ENCODE measurements at regions not wholly inside any gene's neighbourhood (a gene's known extent, or its start where the extent isn't known, plus 50 kb on each side); places are given as distances from the start of the nearest gene placed in this dataset.

GRCh38 chr18:10370716-10371115 lies 83.7 kb upstream of the APCDD1 start:
- no peak overlapping the region for H3K27ac Mint-ChIP-seq
- no peak for DNase-seq
- no peak for TF ChIP-seq CTCF (IDR thresholded peaks at IDR 0.05)
- peaks cover 6% of the 10 kb centered on the region for H3K27me3 Mint-ChIP-seq (ENCODE audit: insufficient read depth)
- no peak overlapping the region for H3K4me3 Mint-ChIP-seq
- no peaks in the 10 kb centered on the region for H3K36me3 Mint-ChIP-seq (ENCODE audit: low read depth)
- H3K4me1 Mint-ChIP-seq (ENCODE audit: low read depth) = peaks cover 42% of the 10 kb centered on the region
- H3K9me3 Mint-ChIP-seq = no peaks in the 10 kb centered on the region

GRCh38 chr18:10371165-10371564 lies 83.3 kb upstream of the APCDD1 start:
- no peak overlapping the region for H3K27ac Mint-ChIP-seq
- no peak overlapping the region for H3K4me3 Mint-ChIP-seq
- DNase-seq = no peak
- H3K4me1 Mint-ChIP-seq (ENCODE audit: low read depth) = peaks cover 46% of the 10 kb centered on the region
- no peaks in the 10 kb centered on the region for H3K9me3 Mint-ChIP-seq
- no peaks in the 10 kb centered on the region for H3K36me3 Mint-ChIP-seq (ENCODE audit: low read depth)
- no peak for TF ChIP-seq CTCF (IDR thresholded peaks at IDR 0.05)
- H3K27me3 Mint-ChIP-seq (ENCODE audit: insufficient read depth) = peaks cover 7% of the 10 kb centered on the region

GRCh38 chr18:10374195-10374594 lies 80.2 kb upstream of the APCDD1 start:
- H3K4me1 Mint-ChIP-seq (ENCODE audit: low read depth) = peaks cover 62% of the 10 kb centered on the region
- H3K4me3 Mint-ChIP-seq = no peak overlapping the region
- peaks cover 7% of the 10 kb centered on the region for H3K27me3 Mint-ChIP-seq (ENCODE audit: insufficient read depth)
- DNase-seq = no peak
- no peaks in the 10 kb centered on the region for H3K9me3 Mint-ChIP-seq
- TF ChIP-seq CTCF (IDR thresholded peaks at IDR 0.05) = no peak
- H3K27ac Mint-ChIP-seq = peak overlapping the region; percentile 89
- H3K36me3 Mint-ChIP-seq (ENCODE audit: low read depth) = no peaks in the 10 kb centered on the region

DNA sequence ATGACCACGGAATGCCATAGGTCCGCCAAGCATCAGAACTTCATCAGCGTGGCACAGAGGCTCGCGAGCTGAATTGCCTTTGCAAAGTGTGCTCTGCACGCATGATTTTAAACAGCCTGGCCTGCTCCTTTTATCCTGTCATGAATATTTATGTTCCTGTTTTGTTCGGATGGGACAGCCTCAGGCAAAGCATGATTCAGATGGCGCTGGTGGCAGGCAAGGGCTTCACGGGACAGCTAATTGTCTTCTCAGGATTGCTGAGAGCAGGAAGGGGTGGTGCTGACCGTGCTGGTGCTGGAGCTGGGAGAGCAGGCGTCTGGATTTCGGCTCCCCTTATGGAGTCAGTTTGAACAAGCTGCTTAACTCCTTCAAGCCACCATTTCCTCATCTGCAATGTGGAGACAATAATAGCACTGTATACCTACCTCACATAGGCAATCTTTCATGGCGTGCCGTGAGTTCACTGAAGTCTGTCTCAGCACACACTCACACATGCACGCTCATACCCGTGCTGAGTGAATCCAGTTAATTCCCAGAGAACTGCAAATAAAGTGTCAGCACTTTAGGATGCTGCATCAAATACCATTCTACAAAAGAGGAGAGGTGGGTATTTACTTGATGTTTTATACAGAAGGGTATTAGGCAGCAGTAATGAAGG lies 79.7 kb upstream of the APCDD1 start:
- H3K4me3 Mint-ChIP-seq = peak overlapping the region; percentile 61
- peak; percentile 86 for DNase-seq
- peaks cover 62% of the 10 kb centered on the region for H3K4me1 Mint-ChIP-seq (ENCODE audit: low read depth)
- peaks cover 3% of the 10 kb centered on the region for H3K27me3 Mint-ChIP-seq (ENCODE audit: insufficient read depth)
- peak overlapping the region; percentile 89 for H3K27ac Mint-ChIP-seq
- H3K9me3 Mint-ChIP-seq = no peaks in the 10 kb centered on the region
- no peak for TF ChIP-seq CTCF (IDR thresholded peaks at IDR 0.05)
- H3K36me3 Mint-ChIP-seq (ENCODE audit: low read depth) = 0 out of 2 replicates have a peak, but pooled peaks cover under 1% of the 10 kb centered on the region

- Mint-ChIP-seq H3K27ac (peak overlapping the region; percentile 97), H3K27me3 (ENCODE audit: insufficient read depth) (peaks cover 3% of the 10 kb centered on the region), H3K4me1 (ENCODE audit: low read depth) (peaks cover 77% of the 10 kb centered on the region), H3K4me3 (peak overlapping the region; percentile 85), H3K36me3 (ENCODE audit: low read depth) (0 out of 2 replicates have a peak, but pooled peaks cover 7% of the 10 kb centered on the region), H3K9me3 (no peaks in the 10 kb centered on the region; the same call in 1 of the 2 replicates)
- TF ChIP-seq CTCF (IDR thresholded peaks at IDR 0.05) = no peak
- no peak for DNase-seq
Measured at GRCh38 chr18:10376731-10377130, 77.7 kb upstream of the APCDD1 start.
